GM12875 (cell line): ENCODE measurements at regions not wholly inside any gene's neighbourhood (a gene's known extent, or its start where the extent isn't known, plus 50 kb on each side); places are given as distances from the start of the nearest gene placed in this dataset.

Experiments used
- H3K4me3 ChIP-seq: one replicate; pipeline ENCODE4 v1.5.1; 2011; ENCODE audit warnings: low read depth, low read length, control low read depth
- TF ChIP-seq, protein P1 (sequence below): IDR thresholded peaks from 2 replicates; pipeline ENCODE4 v1.5.1; 2011; ENCODE audit warnings: low read depth, mild to moderate bottlenecking, control low read depth, inconsistent platforms, low read length, moderate library complexity, borderline replicate concordance; ENCODE audit not compliant: insufficient read depth

DNA sequence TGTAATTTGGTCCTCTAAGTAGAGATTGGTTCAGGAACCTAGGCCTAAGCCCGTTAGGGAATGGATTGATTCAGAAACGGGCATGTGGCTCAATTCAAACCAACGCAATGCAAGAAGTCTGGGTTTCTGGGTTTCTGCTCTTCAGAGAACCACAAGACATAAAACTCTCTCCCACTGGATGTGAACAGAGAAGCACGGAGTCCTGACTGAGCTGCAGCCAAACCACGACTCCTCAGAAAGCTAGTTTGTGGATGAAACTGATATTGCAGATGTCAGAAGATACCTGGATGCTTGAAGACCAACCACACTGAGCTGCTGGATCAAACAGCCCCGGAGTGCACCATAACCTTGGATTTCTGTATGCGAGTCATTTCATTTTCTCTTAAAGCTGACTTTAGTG lies 50.0 kb downstream of the SOD2 start:
- TF ChIP-seq, protein P1, sequence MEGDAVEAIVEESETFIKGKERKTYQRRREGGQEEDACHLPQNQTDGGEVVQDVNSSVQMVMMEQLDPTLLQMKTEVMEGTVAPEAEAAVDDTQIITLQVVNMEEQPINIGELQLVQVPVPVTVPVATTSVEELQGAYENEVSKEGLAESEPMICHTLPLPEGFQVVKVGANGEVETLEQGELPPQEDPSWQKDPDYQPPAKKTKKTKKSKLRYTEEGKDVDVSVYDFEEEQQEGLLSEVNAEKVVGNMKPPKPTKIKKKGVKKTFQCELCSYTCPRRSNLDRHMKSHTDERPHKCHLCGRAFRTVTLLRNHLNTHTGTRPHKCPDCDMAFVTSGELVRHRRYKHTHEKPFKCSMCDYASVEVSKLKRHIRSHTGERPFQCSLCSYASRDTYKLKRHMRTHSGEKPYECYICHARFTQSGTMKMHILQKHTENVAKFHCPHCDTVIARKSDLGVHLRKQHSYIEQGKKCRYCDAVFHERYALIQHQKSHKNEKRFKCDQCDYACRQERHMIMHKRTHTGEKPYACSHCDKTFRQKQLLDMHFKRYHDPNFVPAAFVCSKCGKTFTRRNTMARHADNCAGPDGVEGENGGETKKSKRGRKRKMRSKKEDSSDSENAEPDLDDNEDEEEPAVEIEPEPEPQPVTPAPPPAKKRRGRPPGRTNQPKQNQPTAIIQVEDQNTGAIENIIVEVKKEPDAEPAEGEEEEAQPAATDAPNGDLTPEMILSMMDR, result no peak
- no peak overlapping the region for H3K4me3 ChIP-seq

- no peak overlapping the region for H3K4me3 ChIP-seq
- TF ChIP-seq, protein P1, result no peak
These were observed 50.6 kb downstream of the SOD2 start for GRCh38 chr6:159642481-159642880.

DNA sequence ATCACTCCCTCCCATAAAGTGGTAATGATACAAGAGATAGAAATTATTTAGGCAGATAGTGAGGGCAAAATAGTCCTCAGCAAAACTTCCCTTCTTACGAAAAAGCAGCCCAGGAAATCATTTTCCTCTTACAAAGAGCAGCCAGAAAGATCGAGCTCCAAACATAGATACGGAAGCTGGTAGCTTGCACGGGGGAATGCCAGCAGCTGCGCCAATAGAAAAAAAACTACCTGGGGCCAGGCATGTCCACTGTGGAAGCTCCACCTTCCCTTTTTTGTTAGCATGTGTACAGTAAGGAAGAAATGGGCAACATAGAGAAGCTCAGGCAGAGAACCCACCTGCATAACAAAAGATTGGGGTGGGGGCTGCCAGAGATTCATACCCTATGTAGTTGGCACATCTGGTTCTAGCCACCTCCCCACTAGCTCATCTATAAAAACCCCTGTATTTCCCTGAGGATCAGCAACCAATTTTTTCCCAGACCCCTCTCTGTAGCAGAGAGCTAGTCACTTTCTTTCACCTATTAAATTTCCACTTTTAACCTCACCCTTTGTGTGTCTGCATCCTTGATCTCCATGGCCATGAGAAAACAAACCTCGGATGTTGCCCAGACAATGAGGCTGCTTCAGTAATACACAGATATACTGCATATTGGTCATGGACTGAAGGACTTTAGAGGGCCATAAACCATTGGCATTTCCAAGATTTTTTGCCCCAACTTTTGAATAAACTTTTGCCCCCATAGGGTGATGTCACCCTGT lies 52.1 kb downstream of the SOD2 start:
- no peak overlapping the region for H3K4me3 ChIP-seq
- TF ChIP-seq, protein P1, result no peak

DNA sequence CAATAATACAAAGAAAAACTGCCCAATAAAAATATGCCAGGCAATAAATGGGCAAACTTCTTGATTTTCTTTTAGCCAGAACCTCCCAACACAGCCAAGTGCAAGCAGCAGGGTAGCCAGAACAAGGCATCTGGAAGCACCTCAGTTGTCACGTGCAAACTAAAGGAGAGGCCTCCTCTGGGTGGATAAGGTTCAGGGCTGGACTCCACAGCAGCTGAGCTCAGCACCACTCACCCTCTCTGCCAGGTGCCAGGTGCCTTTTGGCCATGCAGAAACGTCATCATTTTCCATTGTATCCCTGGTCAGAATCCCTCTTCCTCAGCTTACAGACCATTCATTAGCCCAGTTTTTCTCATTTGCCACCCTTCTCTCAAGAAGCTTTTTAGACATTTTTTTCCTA lies 52.7 kb downstream of the SOD2 start:
- TF ChIP-seq, protein P1, result no peak
- no peak overlapping the region for H3K4me3 ChIP-seq

DNA sequence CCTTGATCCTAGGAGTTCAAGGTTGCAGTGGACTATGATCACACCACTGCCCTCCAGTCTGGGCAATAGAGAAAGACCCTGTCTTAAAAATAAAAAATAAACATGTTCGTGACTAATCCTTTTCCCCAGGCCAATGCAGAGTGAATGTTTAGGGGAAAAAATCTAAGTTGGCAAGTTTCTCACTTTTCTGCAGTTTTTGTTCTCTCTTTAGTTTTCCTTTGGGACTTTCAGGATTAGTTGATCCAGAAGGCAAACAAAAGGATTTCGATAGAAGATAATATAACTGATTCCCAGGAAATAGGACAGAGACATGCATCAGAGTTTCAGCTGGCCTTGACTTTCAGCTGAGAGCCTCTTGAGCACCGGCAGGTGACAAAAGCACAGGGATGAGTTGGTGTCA lies 53.3 kb downstream of the SOD2 start:
- TF ChIP-seq, protein P1, result no peak
- H3K4me3 ChIP-seq, result no peak overlapping the region

GRCh38 chr6:159633196-159633595 lies 59.8 kb downstream of the SOD2 start:
- H3K4me3 ChIP-seq, result no peak overlapping the region
- TF ChIP-seq, protein P1, result peak; percentile 42; the same call in 1 of the 2 replicates

- TF ChIP-seq, protein P1, result no peak
- no peak overlapping the region for H3K4me3 ChIP-seq
These were observed 61.2 kb downstream of the SOD2 start for GRCh38 chr6:159631886-159632285.
